HG03460 (cell line): ENCODE measurements at regions not wholly inside any gene's neighbourhood (a gene's known extent, or its start where the extent isn't known, plus 50 kb on each side); places are given as distances from the start of the nearest gene placed in this dataset.

ENCODE experiments used
- ATAC-seq: cut with Tn5 transposase; IDR thresholded peaks from one replicate; pipeline ENCODE4 v1.9.1; 2021; ENCODE audit not compliant: unreplicated experiment

DNA sequence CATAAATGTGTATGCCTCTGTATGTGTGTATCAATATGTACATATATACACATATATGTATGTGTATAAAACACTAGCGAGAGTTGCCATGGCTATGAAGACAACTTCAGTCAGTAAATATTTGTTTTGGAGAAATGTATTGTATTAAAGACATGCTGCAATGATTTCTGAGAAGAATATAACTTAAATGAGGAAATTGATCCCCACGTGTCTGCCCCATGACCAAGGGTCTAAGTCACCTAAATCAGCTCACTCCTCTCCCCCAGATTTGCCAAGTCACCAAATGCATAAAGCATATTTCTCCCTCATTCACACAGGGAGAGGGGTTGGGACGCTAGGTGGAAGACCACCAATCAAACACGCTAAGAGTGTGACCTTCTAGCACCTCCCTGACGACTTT is 58.3 kb upstream of the LYST start:
- no peak for ATAC-seq

DNA sequence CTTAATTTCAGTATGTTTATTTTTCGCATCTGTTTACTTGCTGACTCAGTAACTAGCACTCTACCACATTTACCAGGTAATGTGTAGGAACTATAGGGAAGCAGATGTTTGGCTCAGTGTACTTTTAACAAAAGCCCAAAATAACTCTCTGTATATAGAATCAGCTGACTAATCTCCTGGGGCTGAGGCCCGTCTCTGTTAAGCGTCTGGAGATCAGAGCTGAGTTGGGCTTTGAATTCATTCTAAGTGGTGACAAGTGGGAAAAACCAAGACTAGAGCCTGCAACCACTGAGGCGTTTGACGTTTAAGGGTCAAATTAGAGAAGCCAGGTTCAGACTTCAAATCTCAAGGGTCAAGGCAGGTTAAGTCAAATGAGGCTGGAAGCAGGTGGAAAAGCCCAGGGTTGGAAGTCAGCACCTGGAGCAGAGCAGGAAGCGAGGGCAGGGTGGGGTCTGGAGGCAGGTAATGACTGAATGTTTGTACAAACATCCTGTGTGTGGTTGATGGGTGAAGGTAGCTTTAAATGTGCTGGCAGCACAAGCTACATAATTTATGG is 56.8 kb upstream of the LYST start:
- no peak for ATAC-seq

DNA sequence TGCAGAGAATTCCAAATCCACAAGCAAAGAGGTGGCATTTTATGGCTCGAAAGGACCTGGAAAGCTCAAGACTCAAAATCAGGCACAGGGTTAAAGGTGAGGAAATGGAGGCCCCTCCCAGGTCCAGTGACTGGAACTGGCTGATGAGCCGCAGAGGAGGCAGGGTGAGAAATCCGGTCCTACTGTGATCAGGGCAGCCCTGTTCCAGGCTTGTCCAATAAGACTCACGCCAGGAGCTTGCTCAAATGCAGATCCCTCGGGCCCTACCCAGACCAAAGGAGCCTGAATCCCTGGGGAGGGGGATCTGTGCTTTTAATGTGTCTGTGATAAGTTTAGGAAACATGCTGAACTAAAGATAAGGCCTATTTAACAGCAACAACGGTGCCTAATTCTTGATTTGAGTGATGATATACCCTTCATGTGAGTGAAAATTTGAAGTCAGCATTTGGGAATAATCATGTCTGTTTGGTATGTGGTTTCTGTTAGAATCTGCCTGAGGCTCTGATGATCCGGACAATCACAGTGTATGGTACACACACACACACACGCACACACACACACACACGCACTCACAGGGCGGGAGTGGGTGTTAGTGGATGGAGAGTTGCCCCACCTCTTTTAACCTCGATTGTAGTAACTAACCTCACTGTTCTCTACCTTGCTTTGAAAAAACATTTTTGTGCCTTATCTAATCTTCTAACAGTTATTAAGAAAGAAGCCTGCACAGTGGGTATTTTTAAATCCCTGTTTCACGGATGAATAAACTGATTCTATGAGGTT is 54.1 kb upstream of the LYST start:
- no peak for ATAC-seq

DNA sequence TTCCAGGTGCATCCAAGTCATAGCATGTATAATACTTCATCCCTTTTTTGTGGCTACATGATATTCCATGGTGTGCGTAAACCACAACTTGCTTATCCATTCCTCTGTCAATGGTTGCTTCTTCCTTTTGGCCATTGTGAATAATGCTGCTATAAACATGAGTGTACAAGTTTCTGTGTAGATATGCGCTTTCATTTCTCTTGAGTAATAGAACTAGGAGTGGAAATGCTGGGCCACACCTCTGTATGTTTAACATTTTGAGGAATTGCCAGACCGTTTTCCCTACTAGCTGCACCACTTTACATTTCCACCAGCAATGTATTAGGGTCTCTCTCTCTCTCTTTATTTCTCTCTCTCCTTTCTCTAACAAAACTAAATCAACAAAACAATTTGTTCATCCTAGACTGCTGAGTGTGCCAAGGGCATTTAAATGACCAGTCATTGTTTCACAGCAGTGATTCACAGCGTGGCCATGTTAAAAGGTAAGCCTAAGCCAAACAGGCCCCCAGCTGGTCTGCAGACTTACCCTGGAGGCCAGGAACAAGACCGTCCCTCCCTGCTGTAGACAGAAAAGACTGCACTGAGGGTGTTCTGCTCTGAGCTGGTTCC is 53.2 kb upstream of the LYST start:
- ATAC-seq = no peak

DNA sequence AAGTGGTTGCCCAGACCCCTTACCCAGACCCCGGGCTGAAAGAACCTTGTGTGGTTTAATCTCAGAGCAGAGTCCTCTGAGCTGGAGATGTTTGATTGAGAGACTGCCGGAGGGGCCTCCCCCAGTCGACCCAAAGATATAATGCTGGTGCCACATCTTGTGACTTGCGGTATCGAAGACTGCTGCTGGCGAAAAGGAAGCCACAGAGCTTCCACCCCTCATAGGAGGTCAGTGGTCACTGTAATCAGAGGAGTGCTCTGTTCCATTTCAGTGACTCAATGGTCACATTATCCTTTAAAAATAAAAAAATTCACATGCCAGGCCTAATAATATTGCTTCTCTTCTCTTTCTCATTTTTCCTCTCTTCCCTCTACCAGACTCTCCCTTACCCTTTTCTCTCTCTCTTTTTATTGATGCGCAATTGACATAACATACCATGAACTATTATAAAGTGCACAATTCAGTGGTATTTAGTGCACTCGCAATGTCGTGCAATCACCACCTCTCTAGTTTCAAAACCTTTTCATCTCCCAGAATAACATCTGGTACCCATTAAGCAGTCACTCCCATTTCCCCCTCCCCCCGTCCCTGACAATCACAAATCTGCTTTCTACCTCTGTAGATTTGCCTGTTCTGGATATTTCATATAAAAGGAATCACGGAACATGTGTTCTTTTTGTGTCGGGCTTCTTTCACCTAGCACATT is 52.6 kb upstream of the LYST start:
- ATAC-seq = no peak

DNA sequence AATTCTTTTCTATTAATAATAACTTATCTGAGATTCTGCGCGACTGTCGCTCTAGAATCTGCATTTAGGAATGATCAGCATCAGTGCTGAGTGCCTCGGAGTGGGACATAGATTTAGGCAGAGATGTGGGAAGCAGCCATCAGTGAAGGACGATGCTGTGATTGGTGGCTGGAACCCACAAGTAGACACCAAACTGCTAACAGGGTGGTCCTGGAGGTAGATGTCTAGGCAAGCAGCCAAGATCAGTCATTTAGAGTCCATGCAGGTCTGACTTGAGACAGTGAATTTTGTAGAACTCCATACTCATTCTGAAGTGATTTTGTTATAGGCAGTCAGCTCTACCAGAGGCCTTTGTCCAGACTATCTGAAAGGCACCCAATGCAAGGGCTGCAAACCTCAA is 51.8 kb upstream of the LYST start:
- ATAC-seq = no peak

DNA sequence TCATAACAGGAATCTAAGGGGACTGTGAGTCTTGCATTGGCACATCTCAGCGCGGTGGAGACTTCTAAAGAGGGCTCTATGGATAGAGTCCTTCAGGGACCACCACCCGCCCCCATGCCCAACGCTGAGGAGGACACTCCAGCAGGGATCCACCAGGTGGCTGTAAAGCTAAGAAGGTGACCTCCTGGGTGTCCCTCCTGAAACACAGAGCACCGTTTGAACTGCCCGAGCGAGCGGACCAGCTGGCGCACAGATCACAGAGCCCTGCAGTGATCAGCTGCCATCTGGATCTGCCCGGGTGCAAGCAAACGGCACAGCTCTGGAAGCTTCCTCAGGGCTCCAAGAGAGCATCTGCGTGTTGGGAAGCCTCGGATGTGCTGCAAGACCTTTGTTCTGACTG is 51.3 kb upstream of the LYST start:
- ATAC-seq = no peak

DNA sequence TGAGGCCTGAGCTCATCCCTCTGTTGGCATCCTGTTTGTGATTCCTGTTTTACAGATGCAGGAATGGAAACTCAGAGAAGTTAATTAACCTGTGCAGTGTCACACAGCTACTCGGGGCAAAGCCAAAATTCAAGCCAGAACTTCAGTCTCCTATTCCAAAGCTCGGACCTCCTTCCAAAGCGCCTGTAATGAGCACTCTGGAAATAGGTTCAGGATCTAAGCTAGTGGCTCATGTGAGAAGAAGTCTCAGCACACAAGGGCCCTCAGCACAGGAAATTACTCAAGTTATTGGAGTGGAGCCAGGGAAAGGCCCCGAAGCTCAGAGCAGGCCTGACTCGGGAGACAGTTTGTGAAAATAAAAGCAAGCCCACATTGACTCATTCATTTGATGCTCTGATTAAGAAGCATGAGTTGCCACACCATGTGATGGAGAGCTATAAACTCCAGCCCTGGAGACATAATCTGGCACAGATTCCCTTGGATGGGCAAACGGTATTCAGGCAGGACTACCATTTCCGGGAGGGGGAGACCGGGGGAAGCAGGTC is 50.6 kb upstream of the LYST start:
- peak; percentile 96 for ATAC-seq
